H1 (cell line): ENCODE measurements at regions not wholly inside any gene's neighbourhood (a gene's known extent, or its start where the extent isn't known, plus 50 kb on each side); places are given as distances from the start of the nearest gene placed in this dataset.

Source experiments
- ASH2L ChIP-seq: fragments of 200-600, 300-600 bp; sonication (generic); IDR thresholded peaks from one replicate; pipeline ENCODE4 v1.7.1; 2017; ENCODE audit warnings: low read length
- CHD7 ChIP-seq: fragments of 300-600 bp; sonication (generic); IDR thresholded peaks from 2 replicates; pipeline ENCODE4 v1.7.1; 2012; ENCODE audit warnings: low read length, moderate library complexity, mild to moderate bottlenecking, inconsistent platforms; ENCODE audit not compliant: insufficient replicate concordance
- EP300 ChIP-seq, 2 experiments: IDR thresholded peaks; 1 replicate in 1 of 2; 2 replicates in 1 of 2; pipeline ENCODE4 v1.6.1; 2011 to 2012; ENCODE audit warnings: low read depth in 2 of 2, low read length in 2 of 2, mild to moderate bottlenecking in 2 of 2, borderline replicate concordance in 1 of 2, inconsistent platforms in 1 of 2, moderate library complexity in 1 of 2
- HDAC2 ChIP-seq, 2 experiments: fragments of 300-600 bp in 1 of 2; sonication (generic) in 1 of 2; IDR thresholded peaks; 2 replicates each; pipeline ENCODE4 v1.6.1; 2011 to 2012; ENCODE audit warnings: low read depth in 2 of 2, low read length in 2 of 2, mild to moderate bottlenecking in 2 of 2, moderate library complexity in 2 of 2, borderline replicate concordance in 1 of 2, inconsistent platforms in 1 of 2
- KDM4A ChIP-seq: IDR thresholded peaks from one replicate; pipeline ENCODE4 v1.7.1; 2012; ENCODE audit warnings: low read depth, mild to moderate bottlenecking, moderate library complexity, low read length, inconsistent platforms; ENCODE audit not compliant: severe bottlenecking
- POLR2A ChIP-seq, 2 experiments: IDR thresholded peaks; 1 replicate in 1 of 2; 2 replicates in 1 of 2; pipeline ENCODE4 v1.6.1; 2011; ENCODE audit warnings: low read depth in 2 of 2, low read length in 2 of 2, mild to moderate bottlenecking in 2 of 2; ENCODE audit errors: control extremely low read depth in 1 of 2
- POU5F1 ChIP-seq: IDR thresholded peaks from 2 replicates; pipeline ENCODE4 v1.6.1; 2011; ENCODE audit warnings: low read depth, mild to moderate bottlenecking, low read length, moderate library complexity
- SRF ChIP-seq: IDR thresholded peaks from 2 replicates; pipeline ENCODE4 v1.6.1; 2011; ENCODE audit warnings: mild to moderate bottlenecking, low read depth, low read length, moderate library complexity

GRCh38 chr22:47279746-47280145 lies 517.3 kb downstream of the TBC1D22A start (continued):
- no peak for TF ChIP-seq CHD7
- TF ChIP-seq POU5F1 = no peak
- TF ChIP-seq SRF = no peak
- TF ChIP-seq HDAC2 (IDR thresholded peaks at IDR 0.05; ENCODE audit: borderline replicate concordance in 1 of 2, low read depth in 2 of 2, low read length in 2 of 2) = no peak
- no peak for TF ChIP-seq KDM4A
- TF ChIP-seq POLR2A (IDR thresholded peaks at IDR 0.05; ENCODE audit: control extremely low read depth in 1 of 2, low read depth in 2 of 2, low read length in 2 of 2) = no peak
- TF ChIP-seq ASH2L = no peak
- TF ChIP-seq EP300 (IDR thresholded peaks at IDR 0.05; ENCODE audit: borderline replicate concordance in 1 of 2, low read depth in 2 of 2, low read length in 2 of 2) = no peak
